Bronchial epithelial cell (primary cell): ENCODE measurements at regions not wholly inside any gene's neighbourhood (a gene's known extent, or its start where the extent isn't known, plus 50 kb on each side); places are given as distances from the start of the nearest gene placed in this dataset.

ENCODE experiments used
- DNase-seq: peaks from one replicate; pipeline ENCODE4 v3.0.0-alpha.2; 2010; ENCODE audit warnings: low read depth
- FAIRE-seq: peaks from 2 replicates; lab custom pipeline; 2011; peaks lifted over from hg19 to GRCh38; lab: Jason Lieb, UNC
- H3K27me3 ChIP-seq: 2 replicates; pipeline ENCODE4 v1.5.1; 2011; ENCODE audit warnings: low read length; ENCODE audit not compliant: control insufficient read depth, insufficient read depth
- H3K36me3 ChIP-seq: 2 replicates; pipeline ENCODE4 v1.5.1; 2011; ENCODE audit warnings: low read length; ENCODE audit not compliant: control insufficient read depth, insufficient read depth
- H3K4me3 ChIP-seq: 2 replicates; pipeline ENCODE4 v1.5.1; 2011; ENCODE audit warnings: mild to moderate bottlenecking, low read depth, low read length, control low read depth
- TF ChIP-seq, protein P1 (sequence below): IDR thresholded peaks from 2 replicates; pipeline ENCODE4 v1.5.1; 2011; ENCODE audit warnings: mild to moderate bottlenecking, moderate library complexity, low read length, control low read depth, inconsistent platforms; ENCODE audit not compliant: insufficient read depth, severe bottlenecking

DNA sequence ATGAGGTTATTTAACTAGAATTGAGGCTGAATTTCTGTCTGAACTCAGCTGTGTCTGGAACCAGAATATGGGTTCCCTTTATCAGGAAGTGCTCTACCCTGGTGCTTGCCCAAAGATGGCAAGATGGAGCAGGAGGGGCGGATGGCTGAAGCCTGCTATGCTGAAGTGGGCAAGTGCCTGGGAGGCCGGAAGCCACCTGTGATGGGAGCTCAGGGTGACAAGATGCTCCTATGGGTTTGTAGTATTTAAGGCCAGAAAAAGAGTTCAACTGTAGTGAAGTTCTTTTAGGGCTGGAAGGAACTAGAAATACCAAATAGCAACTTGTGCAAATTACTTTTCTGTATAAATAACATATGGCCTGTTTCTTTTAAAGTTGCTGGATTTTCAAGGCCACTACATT is 808.9 kb upstream of the RAB6C start:
- Histone ChIP-seq H3K36me3 (no peaks in the 10 kb centered on the region), H3K4me3 (no peak overlapping the region), H3K27me3 (no peaks in the 10 kb centered on the region)
- no peak for DNase-seq
- TF ChIP-seq, protein P1, sequence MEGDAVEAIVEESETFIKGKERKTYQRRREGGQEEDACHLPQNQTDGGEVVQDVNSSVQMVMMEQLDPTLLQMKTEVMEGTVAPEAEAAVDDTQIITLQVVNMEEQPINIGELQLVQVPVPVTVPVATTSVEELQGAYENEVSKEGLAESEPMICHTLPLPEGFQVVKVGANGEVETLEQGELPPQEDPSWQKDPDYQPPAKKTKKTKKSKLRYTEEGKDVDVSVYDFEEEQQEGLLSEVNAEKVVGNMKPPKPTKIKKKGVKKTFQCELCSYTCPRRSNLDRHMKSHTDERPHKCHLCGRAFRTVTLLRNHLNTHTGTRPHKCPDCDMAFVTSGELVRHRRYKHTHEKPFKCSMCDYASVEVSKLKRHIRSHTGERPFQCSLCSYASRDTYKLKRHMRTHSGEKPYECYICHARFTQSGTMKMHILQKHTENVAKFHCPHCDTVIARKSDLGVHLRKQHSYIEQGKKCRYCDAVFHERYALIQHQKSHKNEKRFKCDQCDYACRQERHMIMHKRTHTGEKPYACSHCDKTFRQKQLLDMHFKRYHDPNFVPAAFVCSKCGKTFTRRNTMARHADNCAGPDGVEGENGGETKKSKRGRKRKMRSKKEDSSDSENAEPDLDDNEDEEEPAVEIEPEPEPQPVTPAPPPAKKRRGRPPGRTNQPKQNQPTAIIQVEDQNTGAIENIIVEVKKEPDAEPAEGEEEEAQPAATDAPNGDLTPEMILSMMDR, result no peak
- FAIRE-seq, result no peak

DNA sequence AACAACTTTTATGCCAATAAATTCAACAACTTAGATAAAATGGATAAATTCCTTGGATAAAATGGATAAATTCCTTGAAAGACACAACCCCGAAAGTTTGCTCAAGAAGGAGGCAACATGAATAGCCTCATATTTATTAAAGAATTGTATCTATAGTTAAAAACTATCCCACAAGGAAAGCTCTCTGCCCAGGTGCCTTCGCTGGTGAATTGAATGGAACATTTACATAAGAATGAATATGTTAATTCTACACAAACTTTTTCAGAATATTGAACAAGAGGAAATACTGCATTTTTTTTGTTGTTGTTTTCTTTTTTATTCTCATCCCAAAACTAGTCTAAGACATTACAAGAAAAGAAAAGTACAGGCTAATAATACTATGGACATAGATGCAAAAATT is 805.3 kb upstream of the RAB6C start:
- DNase-seq (no peak), FAIRE-seq (no peak)
- H3K27me3 ChIP-seq, result no peaks in the 10 kb centered on the region
- TF ChIP-seq, protein P1, result no peak
- H3K4me3 ChIP-seq, result no peak overlapping the region
- no peaks in the 10 kb centered on the region for H3K36me3 ChIP-seq

DNA sequence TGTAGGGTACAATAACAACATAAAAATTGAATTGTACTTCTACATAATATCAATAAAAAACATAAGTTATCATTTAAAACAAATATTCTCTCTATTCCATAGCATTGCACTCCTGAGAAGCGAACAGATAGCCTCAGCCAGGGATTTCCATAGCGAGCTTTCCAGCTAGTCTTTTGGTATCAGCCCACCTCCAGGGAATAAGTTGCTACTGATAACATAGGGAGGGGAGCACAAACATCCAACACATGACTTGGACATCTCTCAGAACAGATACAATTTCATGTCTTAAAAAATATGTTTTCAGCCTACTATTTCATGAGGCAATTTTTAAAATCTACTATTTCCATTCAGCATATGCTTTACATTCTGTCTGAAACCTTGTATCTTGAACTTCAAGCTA is 804.4 kb upstream of the RAB6C start:
- FAIRE-seq, result no peak
- TF ChIP-seq, protein P1, result no peak

DNA sequence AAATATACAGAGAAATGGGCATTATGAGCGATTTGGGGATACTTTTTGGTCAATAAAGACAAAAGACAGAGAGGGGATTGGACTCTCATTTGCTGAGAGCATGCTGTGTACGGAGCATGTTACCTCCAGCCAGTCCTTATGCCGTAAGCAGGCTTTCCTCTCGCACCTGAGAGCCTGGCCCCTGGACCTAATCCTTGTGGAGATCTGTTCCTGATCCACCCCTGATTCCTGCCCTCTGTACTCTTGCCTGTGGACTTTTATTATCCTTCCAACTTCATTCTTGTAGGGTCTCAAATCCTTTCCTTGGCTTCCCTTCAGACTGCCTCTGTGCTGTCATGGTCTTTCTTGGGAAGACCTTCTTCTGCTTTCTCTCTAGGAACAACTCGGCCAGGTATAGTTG is 803.1 kb upstream of the RAB6C start:
- Histone ChIP-seq H3K27me3 (no peaks in the 10 kb centered on the region), H3K4me3 (no peak overlapping the region), H3K36me3 (no peaks in the 10 kb centered on the region)
- TF ChIP-seq, protein P1, result no peak
- FAIRE-seq (peak; percentile 66), DNase-seq (no peak)

More for the DNA sequence above, 804.4 kb upstream of the RAB6C start:
- H3K27me3 ChIP-seq, result no peaks in the 10 kb centered on the region
- no peaks in the 10 kb centered on the region for H3K36me3 ChIP-seq
- no peak for DNase-seq
- no peak overlapping the region for H3K4me3 ChIP-seq

DNA sequence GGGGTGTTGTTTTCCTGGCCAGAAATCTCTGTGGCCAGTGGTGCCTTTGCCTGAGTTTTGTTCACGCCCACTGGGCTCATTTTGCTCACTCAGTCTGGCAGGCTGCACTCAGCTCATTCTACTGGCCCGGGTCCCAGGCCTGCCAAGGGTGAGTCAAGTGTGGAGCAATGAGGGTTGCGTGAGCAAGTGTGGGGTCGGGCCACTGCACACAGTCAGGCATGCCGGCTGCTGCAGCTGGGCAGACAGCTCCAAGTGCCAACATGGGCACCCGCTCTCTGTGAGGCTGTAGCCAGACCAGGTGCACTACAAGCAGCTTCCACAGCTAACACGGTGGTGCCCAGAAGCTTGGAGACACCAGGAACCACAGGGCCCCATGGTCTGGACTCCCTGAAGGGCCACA is 801.1 kb upstream of the RAB6C start:
- TF ChIP-seq, protein P1, result no peak
- Histone ChIP-seq H3K27me3 (no peaks in the 10 kb centered on the region), H3K4me3 (no peak overlapping the region), H3K36me3 (no peaks in the 10 kb centered on the region)
- FAIRE-seq (no peak), DNase-seq (peak; percentile 91)

DNA sequence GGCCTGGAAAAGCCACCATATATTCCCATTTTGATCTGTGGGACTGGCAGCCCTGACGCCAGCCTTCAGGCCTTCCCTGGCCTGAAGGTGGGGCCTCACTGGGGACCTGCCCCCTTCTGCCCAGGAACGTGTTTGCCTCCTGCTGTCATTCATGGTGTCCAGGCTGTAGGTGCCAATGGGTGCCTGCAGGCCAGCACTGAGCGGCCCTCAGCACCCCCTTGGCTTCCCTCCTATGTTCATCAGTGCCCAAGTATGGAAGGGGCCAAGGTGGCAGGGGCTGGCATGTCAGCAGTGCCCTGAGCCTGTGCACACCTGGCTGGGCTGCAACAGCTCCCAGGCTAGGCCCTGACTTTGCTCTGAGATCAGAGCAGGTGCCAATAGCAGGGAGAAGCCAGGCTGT is 800.3 kb upstream of the RAB6C start:
- Histone ChIP-seq H3K27me3 (no peaks in the 10 kb centered on the region), H3K36me3 (no peaks in the 10 kb centered on the region), H3K4me3 (no peak overlapping the region)
- no peak for DNase-seq
- FAIRE-seq, result no peak
- TF ChIP-seq, protein P1, result no peak
